Trophoblast cell (in vitro differentiated cells and primary cell): ENCODE measurements at regions not wholly inside any gene's neighbourhood (a gene's known extent, or its start where the extent isn't known, plus 50 kb on each side); places are given as distances from the start of the nearest gene placed in this dataset.

Experiments used
- DNase-seq, 2 donors: peaks; one replicate each; pipeline ENCODE4 v3.0.0-alpha.2; 2016
- H2AFZ ChIP-seq: 2 replicates; pipeline ENCODE4 v1.6.1; 2013; ENCODE audit warnings: low read length, moderate library complexity, mild to moderate bottlenecking; ENCODE audit not compliant: insufficient read depth, poor library complexity
- H2AK5ac ChIP-seq: 2 replicates; pipeline ENCODE4 v1.6.1; 2013; ENCODE audit warnings: mild to moderate bottlenecking, low read length
- H2BK120ac ChIP-seq: 2 replicates; pipeline ENCODE4 v1.6.1; 2013; ENCODE audit warnings: low read length, mild to moderate bottlenecking, moderate library complexity; ENCODE audit not compliant: insufficient read depth, poor library complexity
- H2BK12ac ChIP-seq: 2 replicates; pipeline ENCODE4 v1.6.1; 2013; ENCODE audit warnings: mild to moderate bottlenecking, low read length, moderate library complexity
- H2BK5ac ChIP-seq: 2 replicates; pipeline ENCODE4 v1.6.1; 2013; ENCODE audit warnings: low read length, low read depth, moderate library complexity, mild to moderate bottlenecking; ENCODE audit not compliant: poor library complexity
- H3K14ac ChIP-seq: 2 replicates; pipeline ENCODE4 v1.6.1; 2013; ENCODE audit warnings: mild to moderate bottlenecking, low read length
- H3K18ac ChIP-seq: 2 replicates; pipeline ENCODE4 v1.6.1; 2013; ENCODE audit warnings: mild to moderate bottlenecking, low read length
- H3K23ac ChIP-seq: 2 replicates; pipeline ENCODE4 v1.6.1; 2013; ENCODE audit warnings: low read length
- H3K27ac ChIP-seq: 2 replicates; pipeline ENCODE4 v1.5.1; 2013; ENCODE audit warnings: low read depth, mild to moderate bottlenecking, inconsistent platforms, low read length, moderate library complexity
- H3K27me3 ChIP-seq: 2 replicates; pipeline ENCODE4 v1.6.1; 2013; ENCODE audit warnings: inconsistent platforms, mild to moderate bottlenecking, low read length, moderate library complexity; ENCODE audit not compliant: insufficient read depth
- H3K36me3 ChIP-seq, 2 experiments: 1 replicate in 1 of 2; 2 replicates in 1 of 2; pipeline ENCODE4 v1.6.1; 2013; ENCODE audit warnings: low read length in 2 of 2, mild to moderate bottlenecking in 2 of 2, moderate library complexity in 1 of 2; ENCODE audit not compliant: insufficient read depth in 2 of 2, control insufficient read depth in 1 of 2
- H3K4ac ChIP-seq: 2 replicates; pipeline ENCODE4 v1.6.1; 2013; ENCODE audit warnings: low read depth, mild to moderate bottlenecking, low read length, moderate library complexity
- H3K4me1 ChIP-seq, 2 experiments: 1 replicate in 1 of 2; 2 replicates in 1 of 2; pipeline ENCODE4 v1.6.1; 2013; ENCODE audit warnings: low read length in 2 of 2, mild to moderate bottlenecking in 2 of 2, moderate library complexity in 1 of 2; ENCODE audit not compliant: insufficient read depth in 2 of 2, control insufficient read depth in 1 of 2
- H3K4me2 ChIP-seq: 2 replicates; pipeline ENCODE4 v1.6.1; 2013; ENCODE audit warnings: inconsistent platforms, mild to moderate bottlenecking, low read length, moderate library complexity
- H3K4me3 ChIP-seq: 2 replicates; pipeline ENCODE4 v1.5.1; 2013; ENCODE audit warnings: mild to moderate bottlenecking, low read depth, low read length, inconsistent platforms
- H3K79me1 ChIP-seq: one replicate; pipeline ENCODE4 v1.6.1; 2013; ENCODE audit warnings: low read length
- H3K79me2 ChIP-seq: 2 replicates; pipeline ENCODE4 v1.6.1; 2013; ENCODE audit warnings: low read length, mild to moderate bottlenecking; ENCODE audit not compliant: control insufficient read depth, insufficient read depth, poor library complexity
- H3K9ac ChIP-seq: 2 replicates; pipeline ENCODE4 v1.6.1; 2013; ENCODE audit warnings: mild to moderate bottlenecking, low read length
- H3K9me3 ChIP-seq: 2 replicates; pipeline ENCODE4 v1.6.1; 2013; ENCODE audit warnings: low read depth, mild to moderate bottlenecking, control low read depth, inconsistent platforms, low read length; ENCODE audit not compliant: insufficient read depth
- H4K12ac ChIP-seq: 2 replicates; pipeline ENCODE4 v1.6.1; 2013; ENCODE audit warnings: low read depth, mild to moderate bottlenecking, low read length, moderate library complexity
- H4K8ac ChIP-seq: 2 replicates; pipeline ENCODE4 v1.6.1; 2013; ENCODE audit warnings: low read depth, mild to moderate bottlenecking, low read length, moderate library complexity
- H4K91ac ChIP-seq: one replicate; pipeline ENCODE4 v1.6.1; 2013; ENCODE audit warnings: low read depth, mild to moderate bottlenecking, low read length, moderate library complexity
- WGBS: extraction: QIAGEN DNeasy Blood & Tissue Kit; methylation state at CpG from one replicate; pipeline ENCODE4 v1.1.7; 2013; ENCODE audit warnings: missing lambda C conversion rate; ENCODE audit not compliant: insufficient read length, insufficient coverage; ENCODE audit errors: extremely low coverage; 5-methylcytosine and 5-hydroxymethylcytosine counted together

DNA sequence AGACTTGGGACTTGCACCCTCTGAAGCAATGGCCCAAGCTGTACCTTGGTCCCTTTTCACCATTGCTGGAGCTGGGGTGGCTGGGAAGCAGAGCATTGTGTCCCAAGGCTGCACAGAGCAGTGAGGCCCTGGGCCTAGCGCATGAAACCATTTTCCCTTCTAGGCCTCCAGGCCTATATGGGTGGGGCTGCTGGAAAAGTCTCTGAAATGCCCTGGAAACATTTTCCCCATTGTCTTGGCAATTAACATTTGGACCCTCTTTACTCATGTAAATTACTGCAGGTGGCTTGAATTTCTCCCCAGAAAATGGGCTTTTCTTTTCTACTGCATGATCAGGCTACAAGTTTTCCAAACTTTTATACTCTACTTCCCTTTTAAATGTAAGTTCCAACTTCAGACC lies 510.5 kb downstream of the SLITRK6 start:
- H3K27me3 ChIP-seq = no peaks in the 10 kb centered on the region
- H3K9ac ChIP-seq = no peak overlapping the region
- no peak overlapping the region for H2AK5ac ChIP-seq
- no peak overlapping the region for H3K4me2 ChIP-seq
- no CpG with 5 or more reads among the region's 1 CpG for WGBS
- no peaks in the 10 kb centered on the region for H3K36me3 ChIP-seq
- no peak overlapping the region for H3K27ac ChIP-seq
- DNase-seq = no peak
- peak overlapping the region; percentile 20 for H4K91ac ChIP-seq
- no peak overlapping the region for H2AFZ ChIP-seq
- H2BK5ac ChIP-seq = no peak overlapping the region
- H3K79me1 ChIP-seq = peaks cover 2% of the 10 kb centered on the region
- H4K8ac ChIP-seq = no peak overlapping the region
- H2BK120ac ChIP-seq = peak overlapping the region; percentile 36
- H3K4me3 ChIP-seq = no peak overlapping the region
- no peak overlapping the region for H3K18ac ChIP-seq
- H2BK12ac ChIP-seq = no peak overlapping the region
- H3K4ac ChIP-seq = no peak overlapping the region
- no peak overlapping the region for H4K12ac ChIP-seq
- H3K4me1 ChIP-seq = peaks cover 0 to 5% of the 10 kb centered on the region in 2 experiments
- no peak overlapping the region for H3K14ac ChIP-seq
- no peaks in the 10 kb centered on the region for H3K79me2 ChIP-seq
- H3K23ac ChIP-seq = no peak overlapping the region
- H3K9me3 ChIP-seq = no peaks in the 10 kb centered on the region

DNA sequence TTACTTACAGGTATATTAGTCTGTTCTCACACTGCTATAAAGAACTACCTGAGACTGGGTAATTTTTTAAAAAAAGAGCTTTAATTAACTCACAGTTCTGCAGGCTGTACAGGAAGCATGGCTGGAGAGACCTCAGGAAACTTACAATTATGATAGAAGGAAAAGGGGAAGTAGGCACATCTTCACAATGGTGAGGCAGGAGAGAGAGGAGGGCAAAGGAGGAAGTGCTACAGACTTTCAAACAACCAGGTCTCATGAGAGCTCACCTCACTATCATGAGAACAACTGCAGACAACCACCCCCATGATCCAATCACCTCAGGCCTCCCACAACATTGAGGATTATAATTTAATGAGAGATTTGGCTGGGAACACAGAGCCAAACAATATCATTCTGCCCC lies 511.7 kb downstream of the SLITRK6 start:
- no peak overlapping the region for H3K18ac ChIP-seq
- H3K4me3 ChIP-seq = no peak overlapping the region
- H2BK120ac ChIP-seq = no peak overlapping the region
- no peaks in the 10 kb centered on the region for H3K27me3 ChIP-seq
- DNase-seq = no peak
- H3K9me3 ChIP-seq = no peaks in the 10 kb centered on the region
- no peak overlapping the region for H3K23ac ChIP-seq
- no peak overlapping the region for H3K27ac ChIP-seq
- no peak overlapping the region for H3K14ac ChIP-seq
- peaks cover 2% of the 10 kb centered on the region for H3K79me1 ChIP-seq
- no peak overlapping the region for H3K4me2 ChIP-seq
- H4K12ac ChIP-seq = no peak overlapping the region
- H3K4me1 ChIP-seq = peaks cover 0 to 6% of the 10 kb centered on the region in 2 experiments
- no peaks in the 10 kb centered on the region for H3K36me3 ChIP-seq
- no peak overlapping the region for H2BK5ac ChIP-seq
- no peak overlapping the region for H4K91ac ChIP-seq
- H3K9ac ChIP-seq = no peak overlapping the region
- no peak overlapping the region for H2AFZ ChIP-seq
- H2BK12ac ChIP-seq = no peak overlapping the region
- no peak overlapping the region for H4K8ac ChIP-seq
- no peak overlapping the region for H2AK5ac ChIP-seq
- H3K4ac ChIP-seq = no peak overlapping the region
- H3K79me2 ChIP-seq = no peaks in the 10 kb centered on the region

DNA sequence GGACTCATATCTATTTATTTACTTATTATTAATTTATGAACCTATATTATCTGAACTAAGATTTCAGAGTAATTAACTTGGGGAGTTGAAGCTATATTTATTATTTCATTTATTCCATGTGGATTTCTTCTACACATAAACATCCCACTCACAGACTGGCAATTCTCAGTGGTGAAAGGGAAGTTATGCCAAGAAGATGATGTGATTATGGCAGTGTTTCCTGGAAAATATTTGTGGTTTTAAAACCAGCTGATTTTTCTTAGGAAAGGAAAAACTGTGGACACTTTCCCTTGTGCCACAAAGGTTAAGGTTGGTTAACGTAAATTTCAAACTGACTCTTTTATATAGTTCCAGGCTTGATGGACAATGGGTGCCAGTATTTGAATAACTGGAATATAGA lies 513.1 kb downstream of the SLITRK6 start:
- Histone ChIP-seq H3K4me1 (peaks cover 0 to 6% of the 10 kb centered on the region in 2 experiments), H4K91ac (no peak overlapping the region), H3K27me3 (no peaks in the 10 kb centered on the region), H2AFZ (no peak overlapping the region), H2AK5ac (no peak overlapping the region), H3K27ac (no peak overlapping the region), H3K9me3 (no peaks in the 10 kb centered on the region), H3K79me1 (peaks cover 2% of the 10 kb centered on the region), H3K4me2 (no peak overlapping the region), H3K23ac (no peak overlapping the region), H4K12ac (no peak overlapping the region), H4K8ac (no peak overlapping the region), H3K4me3 (no peak overlapping the region), H3K79me2 (no peaks in the 10 kb centered on the region), H3K14ac (no peak overlapping the region), H2BK5ac (no peak overlapping the region), H3K18ac (no peak overlapping the region), H2BK120ac (no peak overlapping the region), H2BK12ac (no peak overlapping the region), H3K4ac (no peak overlapping the region), H3K36me3 (no peaks in the 10 kb centered on the region), H3K9ac (no peak overlapping the region)
- no peak for DNase-seq
- no CpG with 5 or more reads among the region's 1 CpG for WGBS

DNA sequence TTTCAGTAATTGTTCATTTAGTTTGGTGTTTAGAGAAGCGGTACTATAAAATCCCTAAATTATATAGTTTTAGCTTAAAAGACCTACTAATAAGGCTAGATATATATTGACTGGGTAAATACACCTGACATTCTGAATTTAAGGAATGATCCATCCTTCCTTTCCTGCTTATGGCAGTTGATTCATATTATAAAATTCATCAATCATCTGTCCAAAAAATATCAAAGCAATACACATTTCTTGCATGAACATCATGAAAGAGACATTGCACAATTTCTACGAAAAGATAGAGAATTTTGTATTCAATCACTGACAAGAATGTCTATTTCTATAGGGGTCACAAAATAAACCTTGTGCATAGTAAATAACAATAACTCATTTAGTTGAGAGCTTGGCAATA lies 514.9 kb downstream of the SLITRK6 start:
- no peak overlapping the region for H4K91ac ChIP-seq
- no peaks in the 10 kb centered on the region for H3K27me3 ChIP-seq
- no peak overlapping the region for H3K9ac ChIP-seq
- H3K4me2 ChIP-seq = no peak overlapping the region
- no peak overlapping the region for H3K18ac ChIP-seq
- DNase-seq = no peak
- H3K27ac ChIP-seq = no peak overlapping the region
- H4K12ac ChIP-seq = no peak overlapping the region
- H3K4ac ChIP-seq = no peak overlapping the region
- H3K79me1 ChIP-seq = peaks cover 2% of the 10 kb centered on the region
- no peak overlapping the region for H4K8ac ChIP-seq
- no peak overlapping the region for H2AK5ac ChIP-seq
- H3K79me2 ChIP-seq = no peaks in the 10 kb centered on the region
- H2BK120ac ChIP-seq = no peak overlapping the region
- H3K36me3 ChIP-seq = no peaks in the 10 kb centered on the region
- no peak overlapping the region for H3K14ac ChIP-seq
- H2BK12ac ChIP-seq = no peak overlapping the region
- no peak overlapping the region for H2AFZ ChIP-seq
- H3K9me3 ChIP-seq = no peaks in the 10 kb centered on the region
- no peak overlapping the region for H3K23ac ChIP-seq
- no peak overlapping the region for H3K4me3 ChIP-seq
- WGBS = no CpG with 5 or more reads among the region's 2 CpGs
- H2BK5ac ChIP-seq = no peak overlapping the region
- H3K4me1 ChIP-seq = peaks cover 0 to 6% of the 10 kb centered on the region in 2 experiments

DNA sequence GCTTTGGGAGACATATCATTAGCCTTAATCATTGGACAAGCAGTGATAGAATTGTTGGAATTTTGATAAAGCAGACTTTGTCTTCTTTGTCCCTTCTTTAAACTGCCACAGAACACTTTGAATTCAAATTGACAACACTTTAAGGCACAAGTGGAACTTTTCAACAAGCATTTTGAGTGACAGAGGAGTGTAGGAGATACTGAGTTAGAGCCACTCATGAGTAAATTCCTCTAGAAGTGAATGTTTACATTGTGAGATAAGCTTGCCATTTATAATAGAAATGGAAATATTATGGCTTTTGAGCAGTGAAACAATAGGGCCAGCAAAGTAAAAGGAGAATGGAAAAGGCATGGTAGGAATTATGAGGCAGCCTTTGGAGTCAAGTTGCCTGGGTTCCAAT lies 515.8 kb downstream of the SLITRK6 start:
- no peak overlapping the region for H4K12ac ChIP-seq
- H3K9ac ChIP-seq = no peak overlapping the region
- no peak overlapping the region for H4K91ac ChIP-seq
- peak in 1 of 2 donors; percentile 46 for DNase-seq
- H3K23ac ChIP-seq = no peak overlapping the region
- no peak overlapping the region for H3K18ac ChIP-seq
- H3K79me1 ChIP-seq = no peaks in the 10 kb centered on the region
- no peak overlapping the region for H3K4me3 ChIP-seq
- no peak overlapping the region for H2AFZ ChIP-seq
- no peaks in the 10 kb centered on the region for H3K36me3 ChIP-seq
- H2AK5ac ChIP-seq = no peak overlapping the region
- H3K27me3 ChIP-seq = no peaks in the 10 kb centered on the region
- H2BK5ac ChIP-seq = no peak overlapping the region
- H2BK12ac ChIP-seq = no peak overlapping the region
- H3K4me1 ChIP-seq = peaks cover 0 to 3% of the 10 kb centered on the region in 2 experiments
- H3K9me3 ChIP-seq = no peaks in the 10 kb centered on the region
- no peak overlapping the region for H3K14ac ChIP-seq
- no peak overlapping the region for H3K4ac ChIP-seq
- no peaks in the 10 kb centered on the region for H3K79me2 ChIP-seq
- H3K27ac ChIP-seq = no peak overlapping the region
- no peak overlapping the region for H4K8ac ChIP-seq
- no peak overlapping the region for H2BK120ac ChIP-seq
- no peak overlapping the region for H3K4me2 ChIP-seq
